OCI-LY1 (cell line): ENCODE measurements at regions not wholly inside any gene's neighbourhood (a gene's known extent, or its start where the extent isn't known, plus 50 kb on each side); places are given as distances from the start of the nearest gene placed in this dataset.

Experiments
- CTCF ChIP-seq: fragments of 200-600 bp; sonication (generic), shearing (Covaris generic); IDR thresholded peaks from 2 replicates; pipeline ENCODE4 v1.5.1; 2017; ENCODE audit warnings: mild to moderate bottlenecking, antibody characterized with exemption, low read length, moderate library complexity, mixed read lengths
- EZH2 ChIP-seq: fragments of 200-600 bp; sonication (generic), shearing (Covaris generic); IDR thresholded peaks from 2 replicates; pipeline ENCODE4 v1.8.0; 2017; ENCODE audit warnings: borderline replicate concordance, mixed run types, mild to moderate bottlenecking, antibody characterized with exemption, low read length, moderate library complexity, mixed read lengths

- TF ChIP-seq EZH2: no peak
- no peak for TF ChIP-seq CTCF
Observed at GRCh38 chr2:109670556-109671411, 56.6 kb downstream of the SOWAHC start.
